HG03521 (cell line): ENCODE measurements at regions not wholly inside any gene's neighbourhood (a gene's known extent, or its start where the extent isn't known, plus 50 kb on each side); places are given as distances from the start of the nearest gene placed in this dataset.
"Not testable (repeated sequence)": the region's sequence is repeated elsewhere in the genome, so short reads cannot be mapped to it uniquely, and the experiment has no call there.

ENCODE experiments used
- ATAC-seq: cut with Tn5 transposase; IDR thresholded peaks from one replicate; pipeline ENCODE4 v1.9.1; 2021; ENCODE audit warnings: mild to moderate bottlenecking, moderate library complexity; ENCODE audit not compliant: unreplicated experiment

DNA sequence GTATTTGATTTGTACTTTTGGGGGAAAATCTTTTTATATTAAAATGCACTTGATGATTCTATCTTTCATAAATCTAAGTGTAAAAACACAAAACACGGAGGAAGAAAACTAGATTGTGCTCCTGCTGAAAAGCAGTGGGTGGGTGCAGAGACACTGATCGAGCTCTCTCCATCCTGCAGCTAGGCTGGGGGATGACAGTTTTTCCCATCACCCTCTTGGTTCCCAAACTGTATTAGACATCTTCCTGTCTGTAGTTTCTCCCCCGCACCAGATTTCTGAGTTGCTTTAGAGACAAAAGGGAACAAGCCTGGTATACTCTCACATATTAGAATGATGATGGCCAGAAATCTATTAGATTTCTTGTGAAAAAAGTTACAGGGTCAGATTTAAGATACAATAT, 99.6 kb downstream of the FAM114A2 start:
- ATAC-seq, result no peak

DNA sequence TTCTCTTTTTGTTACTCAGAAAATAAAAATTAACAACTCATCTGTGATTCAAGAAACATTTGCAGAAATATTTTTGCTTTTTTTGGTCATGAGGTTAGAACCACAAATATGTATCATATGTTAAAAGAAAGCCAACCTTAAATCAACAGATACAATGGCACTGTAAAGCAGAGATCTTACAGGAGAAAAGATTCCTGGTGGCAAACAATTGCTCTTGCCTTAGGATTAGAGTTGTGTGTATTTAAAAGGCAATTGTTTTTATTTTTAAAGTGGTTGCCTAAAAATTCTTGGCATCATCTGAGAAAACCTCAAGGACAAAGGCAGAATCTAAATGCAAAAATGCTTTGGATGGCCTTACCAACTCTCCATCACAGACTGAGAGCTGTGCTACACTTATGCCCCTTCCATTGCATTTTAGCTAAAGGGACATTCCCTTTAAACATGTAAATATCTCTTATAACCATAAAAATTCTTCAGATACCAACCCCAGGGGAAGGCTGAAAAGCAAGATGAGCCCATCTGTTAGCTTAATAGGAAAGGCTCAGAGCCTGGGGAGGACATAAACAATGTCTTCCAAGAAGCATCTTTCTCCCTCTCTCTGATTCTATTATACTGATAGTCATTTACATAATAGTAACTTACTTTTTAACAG, 100.4 kb downstream of the FAM114A2 start:
- no peak for ATAC-seq

DNA sequence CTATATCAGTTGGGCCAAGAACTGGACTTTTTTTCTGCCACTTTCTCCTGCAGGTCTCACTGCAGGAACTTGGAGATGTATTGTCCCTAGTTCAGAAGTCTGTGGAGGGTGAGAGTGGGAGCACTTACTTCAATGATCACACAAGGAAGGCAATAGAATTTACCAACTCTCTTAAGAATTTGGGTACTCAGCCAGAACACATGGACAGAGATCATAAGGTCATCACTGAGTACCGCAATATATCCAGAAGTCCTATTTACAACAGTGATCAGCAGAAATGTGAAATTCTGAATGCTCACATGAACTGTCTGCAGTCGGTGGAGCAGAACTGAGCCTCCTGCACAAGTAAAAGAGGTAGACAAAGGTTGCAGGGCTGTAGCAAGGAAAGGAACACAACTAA, 101.0 kb downstream of the FAM114A2 start:
- ATAC-seq, result no peak

DNA sequence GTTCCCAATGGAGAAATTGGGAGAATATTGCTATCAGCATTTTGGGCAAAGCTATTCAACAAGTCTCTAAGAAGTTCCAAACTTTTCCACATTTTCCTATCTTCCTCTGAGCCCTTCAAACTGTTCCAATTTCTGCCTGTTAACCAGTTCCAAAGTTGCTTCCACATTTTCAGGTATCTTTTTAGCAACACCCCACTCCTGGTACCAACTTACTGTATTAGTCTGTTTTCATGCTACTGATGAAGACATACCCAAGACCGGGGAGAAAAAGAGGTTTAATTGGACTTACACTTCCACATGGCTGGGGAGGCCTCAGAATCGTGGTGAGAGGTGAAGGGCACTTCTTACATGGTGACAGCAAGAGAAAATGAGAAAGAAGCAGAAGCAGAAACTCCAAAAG, 103.6 kb downstream of the FAM114A2 start:
- not testable (repeated sequence) for ATAC-seq

DNA sequence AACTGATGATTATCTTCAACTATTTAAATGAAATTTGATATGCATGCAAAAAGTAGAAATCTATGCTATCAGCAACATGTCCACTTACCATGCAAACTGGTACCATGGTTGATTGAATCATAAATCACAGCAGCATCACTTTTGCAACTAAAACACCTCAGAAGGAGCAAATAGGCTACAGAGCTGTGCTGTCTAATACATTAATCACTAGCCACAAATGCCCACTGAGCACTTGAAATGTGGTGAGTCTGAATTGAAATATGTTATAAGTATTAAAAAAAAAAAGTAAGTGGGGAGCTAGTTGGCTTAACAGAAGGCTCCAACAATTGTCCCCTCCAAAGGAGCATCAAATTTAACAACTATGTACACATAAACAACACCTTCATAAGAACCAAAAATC, 112.5 kb downstream of the FAM114A2 start:
- ATAC-seq, result no peak

DNA sequence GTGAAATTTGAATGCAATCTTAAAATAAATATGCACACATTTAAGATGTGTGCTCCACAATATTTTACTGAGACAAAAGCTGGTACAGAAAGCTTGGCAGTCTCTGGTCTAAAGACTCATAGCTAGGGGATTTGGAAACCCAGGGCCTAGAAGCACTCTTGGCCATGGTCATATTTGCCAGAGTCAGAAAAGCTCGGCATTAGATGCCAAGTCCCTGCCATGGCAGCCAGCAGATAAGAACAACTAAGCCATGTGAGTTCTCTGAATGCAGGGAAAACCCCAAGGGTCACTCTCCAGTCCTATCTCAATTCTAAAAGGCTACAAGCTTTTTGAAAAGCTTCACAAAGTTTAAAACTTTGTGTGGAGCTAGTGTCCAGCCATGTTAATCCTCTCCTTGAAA, 119.5 kb downstream of the FAM114A2 start:
- no peak for ATAC-seq

DNA sequence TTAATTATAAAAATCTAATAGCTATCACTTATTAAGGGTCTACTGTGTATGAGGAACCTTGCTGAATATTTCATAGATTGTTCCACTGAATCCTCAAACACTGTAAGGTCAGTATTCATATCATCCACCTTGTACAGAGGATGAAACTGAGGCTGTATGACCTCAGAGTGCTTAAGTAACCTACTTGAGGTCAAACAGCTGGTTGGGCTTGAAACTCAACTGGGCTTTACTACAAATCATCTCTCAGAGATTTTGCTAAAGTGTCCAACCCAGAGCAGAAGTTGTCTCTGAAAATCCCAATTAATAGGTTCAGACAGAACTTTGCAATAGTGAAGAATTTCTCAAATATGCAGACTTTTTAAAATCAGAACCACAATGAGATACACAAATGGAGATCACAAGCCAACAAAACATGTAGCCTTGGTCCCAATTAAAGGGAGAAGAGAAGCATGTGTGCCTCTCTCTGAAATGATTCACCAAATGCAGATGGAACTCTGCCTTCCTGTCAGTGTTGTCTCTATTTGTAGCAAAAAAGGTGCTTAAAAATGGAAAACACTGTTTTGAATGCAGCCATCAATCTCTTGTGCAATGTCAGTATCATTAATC, 131.4 kb downstream of the FAM114A2 start:
- ATAC-seq, result no peak

DNA sequence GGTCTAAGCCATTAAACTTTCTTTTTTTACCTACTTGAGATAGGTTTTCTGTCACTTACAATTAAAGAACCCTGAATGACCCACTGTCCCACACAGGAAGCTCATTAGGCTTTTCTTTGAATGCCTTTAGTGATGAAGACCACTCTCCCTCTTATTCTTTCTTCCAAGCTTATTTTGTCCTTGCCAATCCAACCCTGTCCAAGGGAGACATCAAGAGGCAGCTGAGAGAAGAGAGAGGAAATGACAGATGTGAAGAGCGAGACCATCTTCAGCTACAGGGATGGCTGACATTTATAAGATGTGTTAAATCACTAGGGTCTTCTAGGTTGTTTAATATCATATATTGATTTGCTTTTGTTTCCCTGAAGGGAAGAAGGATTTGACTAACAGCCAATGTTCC, 133.5 kb downstream of the FAM114A2 start:
- ATAC-seq, result no peak

DNA sequence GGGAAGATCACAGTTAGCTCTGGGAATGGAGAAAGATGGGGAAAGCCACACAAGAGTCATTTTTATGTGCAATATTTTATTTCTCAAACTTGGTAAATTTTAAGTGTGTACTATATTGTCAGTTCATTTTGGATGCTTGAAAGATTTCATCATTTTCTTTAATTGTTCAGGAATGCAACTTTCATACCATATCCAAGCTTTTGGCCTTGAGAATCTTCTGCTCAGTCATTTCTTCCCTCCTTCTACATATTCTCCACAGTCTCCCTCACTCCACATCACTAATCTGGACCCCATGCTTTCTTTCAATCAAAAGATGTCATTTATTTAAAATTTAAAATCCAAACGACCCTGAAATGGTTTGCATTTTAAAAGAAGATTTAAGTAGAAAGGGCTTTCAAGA, 135.4 kb downstream of the FAM114A2 start:
- no peak for ATAC-seq

DNA sequence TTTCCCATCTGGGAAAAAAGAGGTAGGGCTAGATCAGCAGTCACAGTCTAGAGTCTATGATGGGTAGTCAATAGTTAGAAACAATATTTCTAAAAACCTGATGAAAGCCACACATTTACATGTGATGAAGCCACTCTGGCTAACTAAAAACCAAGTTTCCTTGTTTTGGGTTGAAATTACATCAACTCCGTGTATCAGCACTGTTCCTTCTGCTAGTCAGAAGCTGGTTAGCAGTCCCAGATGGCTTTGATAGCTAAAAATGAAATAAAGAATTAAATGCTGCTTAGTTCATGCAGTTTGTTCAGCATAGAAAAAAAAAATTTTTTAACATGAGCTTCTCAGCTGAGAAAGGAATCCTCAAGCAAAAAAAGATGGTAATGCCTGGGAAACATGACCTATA, 136.7 kb downstream of the FAM114A2 start:
- ATAC-seq, result no peak

DNA sequence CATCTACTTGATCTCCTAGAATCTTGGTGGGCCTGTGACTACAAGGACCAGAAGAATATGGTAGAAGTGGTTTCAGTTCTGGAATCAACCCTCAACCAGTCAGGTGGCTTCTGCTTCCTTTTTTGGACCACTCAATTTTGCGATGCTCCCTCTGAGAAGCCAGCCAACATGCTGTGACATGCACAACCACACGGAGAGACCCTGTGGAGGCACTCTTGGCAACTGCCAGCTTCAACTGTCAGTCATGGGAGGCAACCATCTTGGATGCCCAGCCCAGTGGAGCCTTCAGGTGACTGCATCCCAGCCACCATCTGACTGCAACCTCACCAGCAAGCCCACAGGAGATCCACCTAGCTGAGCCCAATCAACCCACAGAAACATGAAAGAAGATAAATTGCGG, 137.3 kb downstream of the FAM114A2 start:
- ATAC-seq, result no peak

DNA sequence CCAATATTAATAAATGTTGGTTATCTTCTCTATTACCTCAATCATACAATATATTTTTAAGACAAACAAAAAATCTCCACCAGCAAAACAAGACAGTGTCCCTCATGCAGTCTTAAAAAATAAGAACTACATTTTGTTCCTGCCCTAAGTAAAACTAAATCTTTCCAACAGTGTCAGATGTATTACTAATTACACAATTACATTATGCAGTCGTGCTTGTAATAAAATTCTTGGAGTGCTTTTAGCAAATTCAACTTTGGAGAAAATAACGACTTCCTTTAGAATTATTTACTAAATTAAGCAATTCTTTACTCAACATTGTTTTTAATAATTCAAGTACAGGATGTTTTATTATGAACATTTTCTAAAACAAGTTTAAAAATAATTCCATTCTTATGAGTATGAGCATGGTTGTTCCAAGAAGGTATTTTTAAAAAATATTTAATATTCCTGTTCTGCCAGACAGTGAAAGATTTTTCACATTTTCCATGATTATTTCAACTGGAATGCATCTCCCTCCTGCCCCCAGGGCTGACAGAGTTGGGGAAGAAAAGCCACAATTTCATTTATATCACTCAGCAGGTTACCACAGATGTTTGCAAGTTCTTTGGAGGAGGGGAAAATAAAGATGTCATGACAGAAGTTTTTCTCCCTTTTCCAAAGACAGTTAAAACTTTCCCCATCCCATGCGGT, 137.9 kb downstream of the FAM114A2 start:
- no peak for ATAC-seq

DNA sequence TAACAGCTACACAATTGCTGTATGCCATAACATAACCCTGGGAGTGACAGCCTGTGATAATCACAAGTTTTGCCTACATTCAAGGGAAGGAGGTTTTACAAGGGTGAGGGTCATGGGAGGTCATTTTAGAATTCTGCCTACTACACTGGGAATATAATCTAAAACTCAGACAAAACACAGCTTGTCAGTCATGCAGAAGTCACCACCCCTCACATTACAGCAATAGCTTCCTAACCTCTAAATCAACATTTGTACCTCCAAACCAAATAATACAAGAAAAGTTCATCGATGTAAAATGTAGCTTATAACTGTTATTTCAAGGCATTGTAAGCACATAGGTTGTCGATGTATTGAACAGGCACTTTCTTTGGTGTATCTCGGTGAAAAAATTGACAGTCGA, 139.0 kb downstream of the FAM114A2 start:
- no peak for ATAC-seq

DNA sequence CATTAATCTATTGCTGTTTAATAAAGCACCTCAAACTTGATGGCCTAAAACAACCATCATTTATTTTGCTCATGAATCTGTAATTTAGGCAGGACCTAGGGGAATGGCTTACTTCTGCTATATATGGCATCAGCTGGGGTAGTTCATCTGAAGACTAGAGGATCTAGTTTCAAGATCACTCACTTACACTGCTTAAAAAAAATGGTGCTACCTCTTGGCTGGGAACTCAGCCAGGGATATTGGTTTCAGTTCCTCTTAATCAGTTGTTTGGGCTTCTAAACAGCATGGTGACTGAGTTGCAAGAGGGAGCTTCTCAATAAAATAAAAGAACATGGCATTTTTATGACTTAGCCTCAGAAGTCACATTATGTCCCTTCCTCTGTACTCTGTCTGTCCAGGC, 142.0 kb downstream of the FAM114A2 start:
- peak; percentile 96 for ATAC-seq

DNA sequence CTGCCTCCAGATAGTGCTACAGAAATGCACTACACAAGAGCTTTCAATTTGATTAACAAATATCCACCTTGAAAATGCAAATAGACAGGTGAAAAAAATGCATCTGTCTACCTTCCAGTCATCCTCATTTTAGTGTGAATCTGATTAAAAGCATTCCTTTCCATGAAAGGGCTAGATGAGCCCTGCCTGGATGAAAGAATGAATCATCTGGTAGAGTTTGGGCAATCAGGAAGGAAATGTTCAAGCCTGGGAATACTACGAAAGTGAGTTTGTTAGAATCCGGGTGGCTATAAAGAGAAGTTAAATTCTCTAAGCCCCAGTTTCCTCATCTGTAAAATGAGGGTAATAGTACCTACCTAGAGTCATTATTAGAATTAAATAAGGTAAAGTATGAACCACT, 142.6 kb downstream of the FAM114A2 start:
- no peak for ATAC-seq

DNA sequence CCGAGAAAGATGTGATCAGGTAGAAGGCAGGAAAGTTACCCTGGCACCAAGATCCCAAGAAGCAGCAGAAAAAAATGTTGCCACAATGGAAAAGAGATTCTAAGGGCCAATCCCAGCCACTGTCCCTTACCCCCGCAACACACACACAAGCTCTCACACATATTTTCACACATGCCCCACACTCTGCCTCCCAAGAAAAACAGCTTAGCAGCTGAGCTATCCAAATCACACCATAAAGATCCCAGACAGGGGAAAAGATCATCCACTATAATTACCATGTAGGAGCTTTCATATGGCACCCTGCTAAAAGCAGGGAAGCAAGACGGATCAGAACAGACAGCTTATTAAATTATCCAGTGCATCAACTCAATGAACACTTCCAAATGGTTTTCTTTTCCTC, 143.4 kb downstream of the FAM114A2 start:
- no peak for ATAC-seq

DNA sequence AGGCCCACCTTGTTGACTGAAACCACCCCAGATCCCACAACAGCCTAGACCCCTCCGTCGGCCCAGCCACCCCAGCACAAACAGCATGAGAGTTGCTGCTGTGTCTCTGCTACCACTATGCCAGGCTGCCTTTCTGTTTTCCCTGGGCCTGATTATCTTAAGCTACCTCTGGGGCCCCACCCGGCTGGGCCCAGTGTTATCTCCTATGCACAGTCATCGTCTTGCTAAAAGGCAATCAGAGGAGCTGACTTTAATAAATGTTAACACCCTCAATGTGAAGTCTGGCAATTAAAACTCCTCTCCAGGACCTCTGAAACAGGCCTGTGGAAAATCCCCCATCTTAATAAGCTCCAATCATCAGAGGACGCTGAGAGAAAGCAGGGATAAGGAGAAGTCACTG, 144.9 kb downstream of the FAM114A2 start:
- ATAC-seq, result no peak

DNA sequence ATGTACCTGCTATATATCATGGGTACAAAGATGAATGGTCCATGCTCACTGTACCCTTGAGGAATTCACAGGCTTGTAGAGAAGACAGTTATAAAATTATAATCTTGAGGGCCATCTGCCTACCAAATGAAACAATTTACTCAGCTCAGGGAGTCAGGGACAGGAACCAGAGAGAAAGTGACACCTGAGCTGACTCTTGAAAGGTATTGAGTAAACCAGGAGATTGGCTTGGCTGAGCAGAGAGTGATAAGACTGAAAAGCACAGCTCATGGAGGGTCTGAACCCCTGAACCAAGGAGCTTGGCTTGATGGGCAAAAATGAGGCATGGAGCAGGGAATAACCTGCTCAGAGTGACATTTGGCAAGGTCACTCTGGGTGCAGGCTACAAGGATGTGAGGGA, 147.3 kb downstream of the FAM114A2 start:
- ATAC-seq, result no peak

DNA sequence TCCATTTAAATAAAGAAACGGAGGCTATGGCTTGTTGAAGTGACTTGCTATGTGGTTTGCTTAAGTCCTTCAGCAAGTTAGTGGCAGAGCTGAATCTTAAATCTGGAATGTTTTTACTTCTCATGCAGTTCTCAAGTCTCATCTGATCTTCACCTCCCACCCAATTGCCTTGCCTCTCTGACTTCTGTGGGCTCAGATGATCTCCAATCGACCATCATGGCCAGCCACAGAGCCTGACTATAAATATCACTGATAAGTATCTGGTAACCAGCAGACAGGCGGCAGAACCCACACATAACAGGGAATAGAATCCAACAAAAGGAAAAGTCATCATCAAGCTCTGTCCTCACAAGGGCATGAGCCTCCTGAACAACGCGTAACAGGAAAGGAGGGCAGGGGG, 149.9 kb downstream of the FAM114A2 start:
- no peak for ATAC-seq

DNA sequence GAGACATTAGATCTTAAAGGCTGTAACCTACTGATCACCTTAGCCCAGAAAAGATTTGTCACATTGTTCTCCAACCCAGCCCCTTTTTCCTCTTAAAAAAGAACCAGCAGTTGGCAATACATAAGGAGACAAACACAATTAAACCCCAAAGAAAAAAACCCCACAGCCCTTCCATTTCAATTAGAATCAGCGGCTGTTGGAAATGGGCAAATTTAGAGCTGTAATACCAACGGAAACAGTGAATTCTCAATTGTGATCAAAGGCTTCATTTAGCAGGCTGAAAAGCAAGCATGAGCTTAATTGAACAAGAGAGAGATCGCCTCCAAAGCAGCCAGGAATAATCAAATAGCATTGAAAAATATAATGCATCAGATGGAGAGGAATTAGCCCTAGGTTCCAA, 153.6 kb downstream of the FAM114A2 start:
- ATAC-seq, result no peak

DNA sequence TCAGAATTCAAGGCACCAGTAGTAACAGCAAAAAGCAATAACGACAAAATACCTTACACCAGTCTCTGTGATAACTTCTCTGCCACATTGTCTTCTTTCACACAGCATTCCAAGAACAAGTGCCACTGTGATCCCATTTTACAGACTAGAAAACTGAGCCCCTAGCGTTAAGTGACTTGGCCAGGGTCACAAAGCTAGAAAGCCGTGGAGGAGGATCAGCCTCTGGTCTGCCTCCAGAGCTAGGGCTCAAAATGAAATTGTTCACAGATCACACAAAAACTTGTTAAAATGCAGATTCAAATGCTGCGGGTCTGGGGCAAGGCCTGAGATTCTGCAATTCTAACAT, 154.1 kb downstream of the FAM114A2 start:
- ATAC-seq, result no peak

DNA sequence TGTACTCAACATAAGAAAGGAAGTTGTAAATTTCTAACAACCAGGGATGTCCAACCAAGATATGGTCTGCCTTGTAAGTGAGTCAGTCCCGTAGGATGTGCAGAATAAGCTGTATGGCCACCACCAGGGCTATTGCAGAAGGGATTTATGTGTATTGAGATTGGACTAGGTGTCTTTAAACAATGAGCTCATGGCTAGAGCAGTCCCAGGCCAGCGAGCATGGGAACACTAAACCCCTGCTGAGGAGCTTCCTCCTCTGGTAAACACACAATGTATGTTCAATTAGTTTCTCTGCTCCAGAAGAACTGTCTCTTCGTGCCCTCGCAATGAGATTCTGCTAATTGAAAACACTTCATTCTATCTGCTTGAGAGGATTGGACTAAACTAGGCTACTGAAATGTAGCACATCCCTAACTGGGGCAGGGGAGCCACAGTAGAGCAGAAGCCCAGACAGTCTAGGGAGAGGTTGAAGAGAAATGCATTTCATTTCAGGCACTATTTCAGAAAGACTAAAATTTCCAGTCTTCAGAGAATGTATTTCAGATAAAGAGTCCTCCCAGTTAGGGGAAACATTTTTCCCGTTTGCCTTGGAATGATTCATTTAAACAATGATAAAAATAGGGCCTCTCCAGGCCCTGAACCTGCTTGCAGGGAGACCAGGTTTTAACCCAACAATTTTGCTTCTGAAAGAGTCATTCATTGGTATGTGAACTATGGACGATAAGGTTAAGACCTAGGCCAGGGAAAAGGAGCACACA, 154.7 kb downstream of the FAM114A2 start:
- ATAC-seq, result no peak
